Progenitor cell of endocrine pancreas (in vitro differentiated cells): ENCODE measurements at regions not wholly inside any gene's neighbourhood (a gene's known extent, or its start where the extent isn't known, plus 50 kb on each side); places are given as distances from the start of the nearest gene placed in this dataset.
"Not testable (repeated sequence)": the region's sequence is repeated elsewhere in the genome, so short reads cannot be mapped to it uniquely, and the experiment has no call there.

Source experiments
- DNase-seq: peaks from one replicate; pipeline ENCODE4 v3.0.0; 2021; ENCODE audit warnings: low spot score; ENCODE audit not compliant: unreplicated experiment
- H3K27ac Mint-ChIP-seq: 2 replicates; pipeline ENCODE4 v1.8.0; 2021; ENCODE audit warnings: mild to moderate bottlenecking, moderate library complexity, mixed read lengths
- H3K27me3 Mint-ChIP-seq: 2 replicates; pipeline ENCODE4 v1.8.0; 2021; ENCODE audit warnings: mixed read lengths
- H3K36me3 Mint-ChIP-seq: 2 replicates; pipeline ENCODE4 v1.8.0; 2022; ENCODE audit warnings: mixed read lengths; ENCODE audit not compliant: insufficient read depth
- H3K4me1 Mint-ChIP-seq: 2 replicates; pipeline ENCODE4 v1.8.0; 2021; ENCODE audit warnings: low read depth, mixed read lengths
- H3K4me3 Mint-ChIP-seq: 2 replicates; pipeline ENCODE4 v1.8.0; 2021; ENCODE audit warnings: low read depth, mild to moderate bottlenecking, moderate library complexity, mixed read lengths
- H3K9me3 Mint-ChIP-seq: 2 replicates; pipeline ENCODE4 v1.8.0; 2021; ENCODE audit warnings: low read depth, mixed read lengths
- CTCF ChIP-seq: fragments of 200-600 bp; sonication (generic); IDR thresholded peaks from one replicate; pipeline ENCODE4 v1.5.0; 2021; ENCODE audit warnings: antibody characterized with exemption, mild to moderate bottlenecking; ENCODE audit not compliant: unreplicated experiment

- H3K9me3 Mint-ChIP-seq = peaks cover 15% of the 10 kb centered on the region
- H3K36me3 Mint-ChIP-seq = no peaks in the 10 kb centered on the region
- H3K4me3 Mint-ChIP-seq = no peak overlapping the region
- no peak for TF ChIP-seq CTCF
- H3K27ac Mint-ChIP-seq = no peak overlapping the region
- DNase-seq = no peak
- H3K27me3 Mint-ChIP-seq = no peaks in the 10 kb centered on the region
- no peaks in the 10 kb centered on the region for H3K4me1 Mint-ChIP-seq
Measured at GRCh38 chr1:78263946-78264345, 218.2 kb downstream of the GIPC2 start.

- Mint-ChIP-seq H3K36me3 (no peaks in the 10 kb centered on the region), H3K4me3 (no peak overlapping the region), H3K27ac (no peak overlapping the region), H3K27me3 (no peaks in the 10 kb centered on the region), H3K4me1 (no peaks in the 10 kb centered on the region), H3K9me3 (peaks cover 10% of the 10 kb centered on the region)
- DNase-seq = no peak
- TF ChIP-seq CTCF = no peak
Measured at GRCh38 chr1:78267513-78268218, 221.9 kb downstream of the GIPC2 start.

DNA sequence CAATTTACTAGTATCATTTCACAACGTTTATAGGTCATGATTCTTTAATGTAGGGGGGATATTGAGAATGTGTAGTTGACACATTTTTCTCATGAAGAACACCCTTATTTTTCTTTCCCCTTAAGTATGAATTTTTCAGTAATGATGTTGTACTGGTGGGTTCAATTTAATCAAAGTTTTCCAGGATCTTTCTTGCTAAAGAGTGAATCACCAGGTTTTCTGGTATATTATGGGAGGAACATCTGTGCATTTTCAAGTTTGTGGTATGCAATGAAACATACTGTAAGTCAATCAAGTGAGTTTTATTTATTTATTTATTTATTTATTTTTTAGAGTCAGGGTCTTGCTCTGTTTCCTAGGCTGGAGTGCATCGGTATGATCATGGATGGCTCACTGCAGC is 221.2 kb upstream of the PTGFR start:
- peaks cover 8% of the 10 kb centered on the region for H3K9me3 Mint-ChIP-seq
- H3K27me3 Mint-ChIP-seq = no peaks in the 10 kb centered on the region
- no peak for DNase-seq
- H3K4me3 Mint-ChIP-seq = no peak overlapping the region
- H3K36me3 Mint-ChIP-seq = no peaks in the 10 kb centered on the region
- no peak for TF ChIP-seq CTCF
- H3K4me1 Mint-ChIP-seq = no peaks in the 10 kb centered on the region
- no peak overlapping the region for H3K27ac Mint-ChIP-seq

GRCh38 chr1:78271423-78271822 is 219.4 kb upstream of the PTGFR start:
- not testable (repeated sequence) for DNase-seq, H3K27ac Mint-ChIP-seq, H3K36me3 Mint-ChIP-seq, H3K4me1 Mint-ChIP-seq, H3K9me3 Mint-ChIP-seq, H3K27me3 Mint-ChIP-seq, H3K4me3 Mint-ChIP-seq

DNA sequence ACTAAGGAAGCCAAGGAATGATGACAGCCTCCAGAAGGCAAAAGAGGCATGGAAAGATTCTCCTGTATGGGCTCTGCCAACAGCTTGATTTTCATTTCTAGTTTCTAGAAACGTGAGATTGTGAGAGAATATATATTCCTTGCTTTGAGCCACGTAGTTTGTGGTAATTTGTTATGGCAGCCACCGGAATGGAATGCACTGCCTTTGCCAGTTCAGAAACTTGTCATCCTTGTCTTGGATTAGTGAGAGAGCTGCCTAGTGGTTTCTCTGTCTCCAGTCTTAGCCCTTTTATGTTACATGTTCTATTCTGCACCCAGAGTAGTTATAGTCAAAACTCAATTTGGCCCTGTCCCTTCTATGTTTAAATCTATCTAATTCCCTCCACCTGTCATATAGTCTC is 216.0 kb upstream of the PTGFR start:
- DNase-seq = no peak
- Mint-ChIP-seq H3K27ac (no peak overlapping the region), H3K36me3 (no peaks in the 10 kb centered on the region), H3K9me3 (no peaks in the 10 kb centered on the region), H3K4me1 (no peaks in the 10 kb centered on the region), H3K27me3 (peaks cover 5% of the 10 kb centered on the region), H3K4me3 (no peak overlapping the region)
- no peak for TF ChIP-seq CTCF

- no peaks in the 10 kb centered on the region for H3K36me3 Mint-ChIP-seq
- TF ChIP-seq CTCF = no peak
- H3K27ac Mint-ChIP-seq = no peak overlapping the region
- no peaks in the 10 kb centered on the region for H3K9me3 Mint-ChIP-seq
- H3K27me3 Mint-ChIP-seq = peaks cover 5% of the 10 kb centered on the region
- no peak overlapping the region for H3K4me3 Mint-ChIP-seq
- no peak for DNase-seq
- H3K4me1 Mint-ChIP-seq = no peaks in the 10 kb centered on the region
Measured at GRCh38 chr1:78275456-78275855, 215.3 kb upstream of the PTGFR start.
